Common myeloid progenitor, CD34-positive (primary cell): ENCODE measurements at regions not wholly inside any gene's neighbourhood (a gene's known extent, or its start where the extent isn't known, plus 50 kb on each side); places are given as distances from the start of the nearest gene placed in this dataset.

Experiments used
- CTCF ChIA-PET: fragments of 350-600 bp; sonication (Branson Sonifier 250); formaldehyde crosslinking; loops from one replicate; lab custom pipeline; 2021; ENCODE audit warnings: antibody characterized with exemption; lab: Charles Lee
- POLR2A ChIA-PET: fragments of 350-600 bp; sonication (Branson Sonifier 250); formaldehyde crosslinking; loops from one replicate; lab custom pipeline; 2021; ENCODE audit warnings: antibody characterized with exemption; lab: Charles Lee
- DNase-seq, 3 donors: peaks; one replicate each; pipeline versions ENCODE4 v3.0.0 to v3.0.0-alpha.2; 2013
- H3K27ac ChIP-seq, 2 experiments: 1 replicate in 1 of 2; 2 replicates in 1 of 2; pipeline ENCODE4 v1.7.0; 2013; ENCODE audit warnings: inconsistent platforms in 2 of 2, low read length in 2 of 2, mild to moderate bottlenecking in 2 of 2, low read depth in 1 of 2, moderate library complexity in 1 of 2; ENCODE audit not compliant: severe bottlenecking in 2 of 2, insufficient read depth in 1 of 2, poor library complexity in 1 of 2
- H3K27me3 ChIP-seq, 5 experiments: replicated peaks in 2 of 5; 1 replicate in 3 of 5; 2 replicates in 2 of 5; pipeline versions ENCODE4 v1.6.1 to v1.7.0; 2013; ENCODE audit warnings: low read length in 4 of 5, mild to moderate bottlenecking in 2 of 5, moderate library complexity in 2 of 5, inconsistent platforms in 1 of 5; ENCODE audit not compliant: insufficient read depth in 5 of 5, control insufficient read depth in 4 of 5
- H3K36me3 ChIP-seq, 4 experiments: 1 replicate in 2 of 4; 2 replicates in 2 of 4; pipeline versions ENCODE4 v1.6.1 to v1.7.0; 2013; ENCODE audit warnings: low read length in 3 of 4, control low read depth in 1 of 4, mild to moderate bottlenecking in 1 of 4; ENCODE audit not compliant: control insufficient read depth in 4 of 4, insufficient read depth in 4 of 4
- H3K4me1 ChIP-seq, 4 experiments: 1 replicate in 3 of 4; 2 replicates in 1 of 4; pipeline versions ENCODE4 v1.6.1 to v1.7.1; 2013; ENCODE audit warnings: low read length in 3 of 4, mild to moderate bottlenecking in 3 of 4, control low read depth in 1 of 4, inconsistent platforms in 1 of 4, moderate library complexity in 1 of 4; ENCODE audit not compliant: control insufficient read depth in 4 of 4, insufficient read depth in 4 of 4; ENCODE audit errors: control extremely low read depth in 1 of 4
- H3K4me3 ChIP-seq, 7 experiments: 1 replicate in 4 of 7; 2 replicates in 3 of 7; pipeline versions ENCODE4 v1.5.1 to v1.7.0; 2013; ENCODE audit warnings: mild to moderate bottlenecking in 7 of 7, low read length in 6 of 7, moderate library complexity in 6 of 7, inconsistent platforms in 2 of 7, low read depth in 2 of 7, control low read depth in 1 of 7; ENCODE audit not compliant: insufficient read depth in 4 of 7, control insufficient read depth in 1 of 7; ENCODE audit errors: extremely low read depth in 1 of 7
- H3K9me3 ChIP-seq, 5 experiments: 1 replicate in 4 of 5; 2 replicates in 1 of 5; pipeline versions ENCODE4 v1.6.1 to v1.7.1; 2013; ENCODE audit warnings: low read length in 4 of 5, mild to moderate bottlenecking in 2 of 5, inconsistent platforms in 1 of 5, low read depth in 1 of 5, moderate library complexity in 1 of 5; ENCODE audit not compliant: control insufficient read depth in 4 of 5, insufficient read depth in 2 of 5; ENCODE audit errors: control extremely low read depth in 1 of 5
- WGBS: methylation state at CpG from one replicate; pipeline ENCODE4 v1.1.5; 2013; ENCODE audit not compliant: insufficient coverage; 5-methylcytosine and 5-hydroxymethylcytosine counted together

- H3K4me3 ChIP-seq = no peak overlapping the region
- ChIA-PET CTCF (interaction anchor here (2.3 to 5.2 kb wide), 3 partner anchors 11 to 19 kb away, joined by 8 to 23 read pairs (median 9); no protein-coding TSS in a partner anchor), POLR2A (no interaction called here)
- no peaks in the 10 kb centered on the region for H3K4me1 ChIP-seq
- H3K9me3 ChIP-seq = no peaks in the 10 kb centered on the region
- WGBS = 94% methylated on average over 3 of the region's 5 CpGs
- no peak overlapping the region for H3K27ac ChIP-seq
- peaks cover 0 to 3% (median 0%) of the 10 kb centered on the region in 5 experiments for H3K27me3 ChIP-seq
- no peaks in the 10 kb centered on the region for H3K36me3 ChIP-seq
- DNase-seq = no peak
These were observed 59.3 kb downstream of the GGTLC2 start for GRCh38 chr22:22703715-22704114.

GRCh38 chr22:22704156-22704946, 59.9 kb downstream of the GGTLC2 start:
- H3K9me3 ChIP-seq = no peaks in the 10 kb centered on the region
- peaks cover 0 to 3% (median 0%) of the 10 kb centered on the region in 5 experiments for H3K27me3 ChIP-seq
- H3K27ac ChIP-seq = no peak overlapping the region
- WGBS = 98% methylated on average over 8 of the region's 9 CpGs
- H3K36me3 ChIP-seq = no peaks in the 10 kb centered on the region
- ChIA-PET POLR2A (interaction anchor here (0.9 kb wide), 1 partner anchor 37 kb away, joined by 3 read pairs; no protein-coding TSS in a partner anchor), CTCF (interaction anchor here (0.7 to 5.2 kb wide), 4 partner anchors 8 to 249 kb away, joined by 3 to 23 read pairs (median 4); no protein-coding TSS in a partner anchor)
- H3K4me1 ChIP-seq = no peaks in the 10 kb centered on the region
- no peak for DNase-seq
- no peak overlapping the region for H3K4me3 ChIP-seq

GRCh38 chr22:22705328-22706100, 61.1 kb downstream of the GGTLC2 start:
- DNase-seq = no peak
- no peaks in the 10 kb centered on the region for H3K9me3 ChIP-seq
- peaks cover 0 to 3% (median 0%) of the 10 kb centered on the region in 5 experiments for H3K27me3 ChIP-seq
- WGBS = 96% methylated on average over 3 of the region's 5 CpGs
- POLR2A ChIA-PET = interaction anchor here (0.9 kb wide), 1 partner anchor 36 kb away, joined by 3 read pairs; no protein-coding TSS in a partner anchor
- no peak overlapping the region for H3K27ac ChIP-seq
- CTCF ChIA-PET = interaction anchor here (0.7 to 5.2 kb wide), 9 partner anchors 9 to 248 kb away, joined by 3 to 23 read pairs (median 4); no protein-coding TSS in a partner anchor
- no peaks in the 10 kb centered on the region for H3K4me1 ChIP-seq
- H3K4me3 ChIP-seq = no peak overlapping the region
- H3K36me3 ChIP-seq = no peaks in the 10 kb centered on the region

- no peaks in the 10 kb centered on the region for H3K9me3 ChIP-seq
- ChIA-PET POLR2A (interaction anchor here (0.8 kb wide), 1 partner anchor 64 kb away, joined by 3 read pairs; no protein-coding TSS in a partner anchor), CTCF (interaction anchor here (0.6 to 5.2 kb wide), 6 partner anchors 9 to 45 kb away, joined by 3 to 23 read pairs (median 4); no protein-coding TSS in a partner anchor)
- no peak overlapping the region for H3K27ac ChIP-seq
- no peak overlapping the region for H3K4me3 ChIP-seq
- DNase-seq = no peak
- H3K4me1 ChIP-seq = peaks cover 0 to 2% (median 0%) of the 10 kb centered on the region in 4 experiments
- peaks cover 0 to 3% (median 0%) of the 10 kb centered on the region in 5 experiments for H3K27me3 ChIP-seq
- 72% methylated on average over 4 of the region's 4 CpGs for WGBS
- H3K36me3 ChIP-seq = no peaks in the 10 kb centered on the region
These were observed 62.0 kb downstream of the GGTLC2 start for GRCh38 chr22:22706253-22706915.

- CTCF ChIA-PET = interaction anchor here (0.5 to 2.3 kb wide), 20 partner anchors 8 to 203 kb away, joined by 3 to 13 read pairs (median 4); no protein-coding TSS in a partner anchor
These were observed 65.5 kb downstream of the GGTLC2 start for GRCh38 chr22:22709719-22710445.

More at GRCh38 chr22:22709719-22710445, 65.5 kb downstream of the GGTLC2 start:
- DNase-seq = peak in 1 of 3 donors; percentile 52
- no peaks in the 10 kb centered on the region for H3K9me3 ChIP-seq
- H3K36me3 ChIP-seq = no peaks in the 10 kb centered on the region
- no peaks in the 10 kb centered on the region for H3K27me3 ChIP-seq
- H3K4me1 ChIP-seq = peaks cover 0 to 11% (median 6%) of the 10 kb centered on the region in 4 experiments
- no peak overlapping the region for H3K27ac ChIP-seq
- H3K4me3 ChIP-seq = no peak overlapping the region
- 93% methylated on average over 4 of the region's 4 CpGs for WGBS
- POLR2A ChIA-PET = no interaction called here
